Skeletal muscle tissue (tissue), 3 donors: ENCODE measurements at regions not wholly inside any gene's neighbourhood (a gene's known extent, or its start where the extent isn't known, plus 50 kb on each side); places are given as distances from the start of the nearest gene placed in this dataset.

Experiments
- H3K27ac ChIP-seq: one replicate; pipeline ENCODE4 v1.7.0; 2013; ENCODE audit warnings: mild to moderate bottlenecking, low read depth, low read length, inconsistent platforms
- H3K27me3 ChIP-seq, 3 donors: one replicate each; pipeline ENCODE4 v1.7.0; 2013; ENCODE audit warnings: low read length in 3 of 3; ENCODE audit not compliant: control insufficient read depth in 3 of 3, insufficient read depth in 3 of 3
- H3K36me3 ChIP-seq, 3 donors: one replicate each; pipeline ENCODE4 v1.7.0; 2013; ENCODE audit warnings: low read length in 3 of 3; ENCODE audit not compliant: control insufficient read depth in 3 of 3, insufficient read depth in 3 of 3
- H3K4me1 ChIP-seq, 3 donors: one replicate each; pipeline ENCODE4 v1.7.0; 2013; ENCODE audit warnings: low read length in 3 of 3, mild to moderate bottlenecking in 3 of 3; ENCODE audit not compliant: control insufficient read depth in 3 of 3, insufficient read depth in 3 of 3
- H3K4me3 ChIP-seq, 3 donors: one replicate each; pipeline ENCODE4 v1.7.0; 2013; ENCODE audit warnings: low read length in 3 of 3
- H3K9ac ChIP-seq, 3 donors: one replicate each; pipeline ENCODE4 v1.7.0; 2013; ENCODE audit warnings: low read length in 3 of 3, mild to moderate bottlenecking in 3 of 3, moderate library complexity in 2 of 3, low read depth in 1 of 3
- H3K9me3 ChIP-seq, 3 donors: one replicate each; pipeline ENCODE4 v1.7.0; 2013; ENCODE audit warnings: low read length in 3 of 3; ENCODE audit not compliant: control insufficient read depth in 3 of 3
- donor health status: Osteomylitis.

GRCh38 chr16:64468515-64469090 is 653.3 kb downstream of the CDH11 start:
- H3K9me3 ChIP-seq: peaks cover 0 to 2% (median 0%) of the 10 kb centered on the region in 3 donors
- H3K9ac ChIP-seq: no peak overlapping the region
- no peaks in the 10 kb centered on the region for H3K36me3 ChIP-seq
- no peaks in the 10 kb centered on the region for H3K27me3 ChIP-seq
- H3K4me1 ChIP-seq: peaks cover 0 to 2% (median 0%) of the 10 kb centered on the region in 3 donors
- H3K27ac ChIP-seq: no peak overlapping the region
- no peak overlapping the region for H3K4me3 ChIP-seq

GRCh38 chr16:64459821-64460220 is 662.0 kb downstream of the CDH11 start:
- Histone ChIP-seq H3K36me3 (no peaks in the 10 kb centered on the region), H3K27ac (no peak overlapping the region), H3K27me3 (no peaks in the 10 kb centered on the region), H3K4me1 (no peaks in the 10 kb centered on the region), H3K4me3 (no peak overlapping the region), H3K9ac (no peak overlapping the region), H3K9me3 (no peaks in the 10 kb centered on the region)

GRCh38 chr16:64459402-64459801 is 662.5 kb downstream of the CDH11 start:
- Histone ChIP-seq H3K4me3 (no peak overlapping the region), H3K27ac (no peak overlapping the region), H3K27me3 (no peaks in the 10 kb centered on the region), H3K36me3 (no peaks in the 10 kb centered on the region), H3K9me3 (no peaks in the 10 kb centered on the region), H3K4me1 (no peaks in the 10 kb centered on the region), H3K9ac (no peak overlapping the region)

- no peak overlapping the region for H3K4me3 ChIP-seq
- H3K36me3 ChIP-seq: no peaks in the 10 kb centered on the region
These were observed 666.6 kb downstream of the CDH11 start for GRCh38 chr16:64455275-64455674.

GRCh38 chr16:64453646-64454045 is 668.2 kb downstream of the CDH11 start:
- no peak overlapping the region for H3K9ac ChIP-seq
- no peak overlapping the region for H3K4me3 ChIP-seq
- no peak overlapping the region for H3K27ac ChIP-seq
- no peaks in the 10 kb centered on the region for H3K36me3 ChIP-seq
- no peaks in the 10 kb centered on the region for H3K27me3 ChIP-seq
- H3K4me1 ChIP-seq: no peaks in the 10 kb centered on the region
- H3K9me3 ChIP-seq: no peaks in the 10 kb centered on the region

More at GRCh38 chr16:64455275-64455674, 666.6 kb downstream of the CDH11 start:
- no peaks in the 10 kb centered on the region for H3K4me1 ChIP-seq
- no peaks in the 10 kb centered on the region for H3K9me3 ChIP-seq
- H3K27me3 ChIP-seq: no peaks in the 10 kb centered on the region
- no peak overlapping the region for H3K27ac ChIP-seq
- no peak overlapping the region for H3K9ac ChIP-seq

- Histone ChIP-seq H3K27me3 (no peaks in the 10 kb centered on the region), H3K4me3 (no peak overlapping the region), H3K27ac (no peak overlapping the region), H3K4me1 (no peaks in the 10 kb centered on the region), H3K36me3 (no peaks in the 10 kb centered on the region), H3K9ac (no peak overlapping the region), H3K9me3 (no peaks in the 10 kb centered on the region)
These were observed 669.4 kb downstream of the CDH11 start for GRCh38 chr16:64452446-64452845.

GRCh38 chr16:64450177-64450576 is 671.7 kb downstream of the CDH11 start:
- no peaks in the 10 kb centered on the region for H3K4me1 ChIP-seq
- no peak overlapping the region for H3K27ac ChIP-seq
- H3K36me3 ChIP-seq: no peaks in the 10 kb centered on the region
- H3K9ac ChIP-seq: no peak overlapping the region
- H3K27me3 ChIP-seq: no peaks in the 10 kb centered on the region
- H3K9me3 ChIP-seq: no peaks in the 10 kb centered on the region
- no peak overlapping the region for H3K4me3 ChIP-seq

GRCh38 chr16:64449506-64449905 is 672.4 kb downstream of the CDH11 start:
- Histone ChIP-seq H3K27me3 (no peaks in the 10 kb centered on the region), H3K36me3 (no peaks in the 10 kb centered on the region), H3K4me1 (no peaks in the 10 kb centered on the region), H3K4me3 (no peak overlapping the region), H3K27ac (no peak overlapping the region), H3K9ac (no peak overlapping the region), H3K9me3 (no peaks in the 10 kb centered on the region)

- Histone ChIP-seq H3K9ac (no peak overlapping the region), H3K4me3 (no peak overlapping the region), H3K27me3 (no peaks in the 10 kb centered on the region), H3K27ac (no peak overlapping the region), H3K4me1 (peaks cover 0 to under 1% (median 0%) of the 10 kb centered on the region in 3 donors), H3K36me3 (no peaks in the 10 kb centered on the region), H3K9me3 (no peaks in the 10 kb centered on the region)
These were observed 676.2 kb downstream of the CDH11 start for GRCh38 chr16:64445649-64446048.

- no peak overlapping the region for H3K9ac ChIP-seq
- H3K4me3 ChIP-seq: no peak overlapping the region
- no peak overlapping the region for H3K27ac ChIP-seq
- no peaks in the 10 kb centered on the region for H3K27me3 ChIP-seq
- H3K4me1 ChIP-seq: peaks cover 0 to 5% (median 2%) of the 10 kb centered on the region in 3 donors
- H3K9me3 ChIP-seq: no peaks in the 10 kb centered on the region
- no peaks in the 10 kb centered on the region for H3K36me3 ChIP-seq
These were observed 676.6 kb downstream of the CDH11 start for GRCh38 chr16:64445245-64445644.
